ENCODE measurements at regions not wholly inside any gene's neighbourhood (a gene's known extent, or its start where the extent isn't known, plus 50 kb on each side); places are given as distances from the start of the nearest gene placed in this dataset.
"Not testable (repeated sequence)": the region's sequence is repeated elsewhere in the genome, so short reads cannot be mapped to it uniquely, and the experiment has no call there.

GRCh38 chr4:177127658-177128057, 182.0 kb upstream of the NEIL3 start:
- no peak for DNase-seq
- intact Hi-C loops (cut with DNase I) = no loop called here

GRCh38 chr4:177128306-177128705, 181.4 kb upstream of the NEIL3 start:
- DNase-seq = no peak
- intact Hi-C loops (cut with DNase I) = no loop called here

GRCh38 chr4:177131736-177132135, 177.9 kb upstream of the NEIL3 start:
- intact Hi-C loops (cut with DNase I) = no loop called here
- no peak for DNase-seq

DNA sequence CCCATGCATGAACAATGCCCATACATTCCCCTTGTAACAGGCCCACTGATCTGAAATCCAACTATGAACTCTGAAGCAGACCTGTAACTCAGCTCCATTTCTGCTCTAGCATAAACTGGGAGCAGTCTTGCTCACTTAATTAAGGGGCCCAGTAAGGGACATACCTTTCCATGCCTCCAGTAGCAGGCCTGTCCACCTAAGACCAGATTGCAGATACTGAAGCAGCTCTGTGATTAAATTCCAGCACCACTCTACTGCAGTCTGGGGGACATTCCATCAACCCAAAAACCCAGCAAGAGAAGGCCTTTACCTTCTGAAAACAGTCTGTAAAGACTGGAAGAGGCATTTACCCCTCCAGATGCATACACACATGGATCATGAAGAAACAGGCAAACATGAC, 162.0 kb upstream of the NEIL3 start:
- intact Hi-C loops (cut with DNase I) = no loop called here
- no peak for DNase-seq

DNA sequence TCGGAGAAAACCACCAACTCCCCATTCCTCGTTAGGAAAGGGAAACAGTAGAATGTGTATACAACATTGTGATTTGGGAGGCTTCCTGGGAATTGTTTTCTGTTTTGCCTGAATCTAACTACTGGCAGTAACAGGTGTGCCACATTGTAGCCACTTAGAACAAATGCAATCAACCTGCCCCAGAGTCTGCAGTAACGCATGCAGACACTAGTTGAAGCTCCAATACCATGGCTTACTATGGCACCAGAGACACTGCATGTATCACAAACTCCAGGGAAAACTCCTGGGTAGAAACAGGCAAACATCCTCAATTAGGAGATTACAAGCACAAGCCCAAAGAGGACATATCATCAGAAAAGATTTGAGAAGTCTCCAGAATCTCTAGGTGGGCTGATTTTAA, 154.2 kb upstream of the NEIL3 start:
- DNase-seq = no peak
- intact Hi-C loops (cut with DNase I) = no loop called here

DNA sequence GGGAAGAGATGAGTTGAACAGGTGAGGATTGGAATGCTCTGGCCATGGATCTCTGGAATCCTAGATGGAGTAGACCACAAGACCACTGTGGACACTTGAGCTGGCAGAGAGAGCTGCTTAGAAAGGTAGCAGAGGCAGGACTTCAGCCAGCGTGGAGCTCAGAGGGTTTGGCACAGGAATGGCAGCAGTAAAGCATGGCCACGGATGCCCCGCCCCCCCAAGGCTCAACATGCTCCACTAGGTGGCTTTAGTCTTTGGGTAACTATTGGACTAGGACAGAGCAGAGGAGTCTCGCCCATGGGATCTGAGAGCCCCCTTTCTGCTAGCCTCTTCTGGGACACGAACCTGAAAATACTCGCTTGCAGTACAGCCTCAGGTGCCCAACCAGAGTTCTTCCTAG, 150.1 kb upstream of the NEIL3 start:
- intact Hi-C loops (cut with DNase I) = no loop called here
- DNase-seq = no peak

DNA sequence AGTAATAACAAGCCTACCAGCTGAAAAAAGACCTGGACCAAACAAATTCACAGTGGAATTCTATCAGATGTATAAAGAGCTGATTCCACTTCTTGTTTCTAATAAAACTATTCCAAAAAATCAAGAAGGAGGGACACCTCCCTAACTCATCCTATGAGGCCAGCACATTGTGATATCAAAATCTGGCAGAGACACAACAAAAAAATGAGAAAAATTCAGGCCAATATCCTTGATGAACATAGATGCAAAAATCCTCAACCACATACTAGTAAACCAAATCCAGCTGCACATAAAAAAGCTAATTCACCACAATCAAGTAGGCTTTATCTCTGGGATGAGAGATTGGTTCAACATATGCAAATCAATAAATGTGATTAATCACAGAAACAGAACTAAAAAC, 147.9 kb upstream of the NEIL3 start:
- intact Hi-C loops (cut with DNase I) = no loop called here
- DNase-seq = no peak

DNA sequence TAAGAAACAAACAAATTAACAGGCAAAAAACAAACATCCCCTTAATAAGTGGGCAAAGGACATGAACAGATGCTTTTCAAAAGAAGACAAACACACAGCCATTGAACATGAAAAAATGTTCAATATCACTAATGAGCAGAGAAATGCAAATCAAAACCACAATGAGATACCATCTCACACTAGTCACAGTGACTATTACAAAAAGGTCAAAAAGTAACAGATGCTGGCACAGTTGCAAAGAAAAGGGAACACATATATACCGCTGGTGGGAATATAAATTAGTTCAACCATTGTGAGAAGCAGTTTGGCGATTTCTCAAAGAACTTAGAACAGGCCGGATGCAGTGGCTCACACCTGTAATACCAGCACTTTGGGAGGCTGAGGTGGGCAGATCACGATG, 146.1 kb upstream of the NEIL3 start:
- intact Hi-C loops (cut with DNase I) = no loop called here

DNA sequence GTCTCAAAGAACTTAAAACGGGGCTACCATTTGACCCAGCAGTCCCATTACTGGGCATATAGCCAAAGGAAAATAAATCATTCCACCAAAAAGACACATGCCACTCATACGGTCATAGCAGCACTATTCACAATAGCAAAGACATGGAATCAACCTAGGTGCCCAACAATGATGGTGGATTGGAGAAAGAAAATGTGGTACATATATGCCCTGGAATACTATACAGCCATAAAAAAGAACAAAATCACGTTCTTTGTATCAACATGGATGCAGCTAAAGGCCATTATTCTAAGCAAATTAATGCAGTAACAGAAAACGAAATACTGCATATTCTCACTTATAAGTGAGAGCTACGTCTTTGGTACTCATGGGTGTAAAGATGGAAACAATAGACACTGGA, 138.1 kb upstream of the NEIL3 start:
- intact Hi-C loops (cut with DNase I) = no loop called here
- no peak for DNase-seq

More for the DNA sequence above, 146.1 kb upstream of the NEIL3 start:
- DNase-seq = no peak

DNA sequence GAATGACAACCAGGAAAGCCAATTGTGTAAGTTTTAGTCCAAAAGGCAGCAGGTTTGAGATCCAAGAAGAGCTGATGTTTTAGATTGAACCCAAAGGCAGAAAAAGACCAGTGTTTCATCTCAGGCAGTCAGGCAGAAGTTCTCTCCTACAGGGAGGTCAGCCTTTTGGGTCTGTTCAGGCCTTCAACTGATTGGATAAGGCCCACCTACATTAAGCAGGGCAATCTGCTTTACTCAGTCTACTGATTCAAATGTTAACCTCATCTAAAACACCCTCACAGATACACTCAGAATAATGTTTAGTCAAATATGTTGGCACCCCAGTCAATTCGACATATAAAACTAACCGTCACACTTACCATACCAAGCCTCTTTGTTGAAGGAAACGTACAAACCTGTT, 134.2 kb upstream of the NEIL3 start:
- intact Hi-C loops (cut with DNase I) = no loop called here

GRCh38 chr4:177177541-177178081, 132.1 kb upstream of the NEIL3 start:
- intact Hi-C loops (cut with DNase I) = no loop called here
- DNase-seq = no peak

More for the DNA sequence above, 134.2 kb upstream of the NEIL3 start:
- DNase-seq = no peak

GRCh38 chr4:177178246-177178645, 131.4 kb upstream of the NEIL3 start:
- intact Hi-C loops (cut with DNase I) = no loop called here
- no peak for DNase-seq

DNA sequence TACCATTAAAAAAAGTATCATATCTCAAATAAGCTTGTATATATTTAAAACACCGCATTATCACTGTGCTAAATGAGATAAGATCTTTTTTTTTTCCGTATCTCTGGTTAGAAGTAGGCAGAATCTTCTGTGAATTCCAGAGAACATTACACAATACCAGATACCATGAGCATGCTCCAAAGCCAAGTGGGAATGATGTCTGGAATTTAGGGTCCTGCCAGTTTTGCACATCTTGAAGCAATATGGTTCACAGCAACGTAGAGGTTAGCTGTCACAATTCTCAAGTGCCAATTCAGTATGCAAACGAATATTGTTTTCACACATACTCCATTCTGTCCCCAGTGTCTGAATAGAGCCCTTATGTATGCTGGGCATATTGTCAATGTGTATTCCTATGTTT, 127.5 kb upstream of the NEIL3 start:
- DNase-seq = no peak
- intact Hi-C loops (cut with DNase I) = no loop called here

GRCh38 chr4:177182728-177183127, 126.9 kb upstream of the NEIL3 start:
- intact Hi-C loops (cut with DNase I) = no loop called here
- no peak for DNase-seq

GRCh38 chr4:177185151-177185550, 124.5 kb upstream of the NEIL3 start:
- DNase-seq = no peak
- intact Hi-C loops (cut with DNase I) = no loop called here

DNA sequence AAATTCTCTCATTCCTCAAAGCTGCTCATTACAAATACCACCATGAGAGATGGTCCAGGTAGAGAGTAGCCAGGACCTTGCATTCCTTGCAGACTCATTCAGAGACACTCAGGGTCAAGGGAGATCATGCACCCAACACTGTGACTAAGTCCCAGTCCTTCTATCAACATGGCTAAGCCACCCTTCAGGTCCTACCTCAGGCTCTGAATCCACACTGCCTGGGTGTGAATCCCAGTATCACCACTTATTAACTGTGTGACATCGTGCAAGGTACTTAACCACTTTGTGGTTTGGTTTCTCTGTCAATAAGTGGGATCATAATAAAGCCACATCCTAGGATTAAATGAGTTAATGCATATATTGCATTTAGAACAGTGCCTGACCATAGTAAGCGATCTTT, 124.1 kb upstream of the NEIL3 start:
- no peak for DNase-seq
- intact Hi-C loops (cut with DNase I) = no loop called here

DNA sequence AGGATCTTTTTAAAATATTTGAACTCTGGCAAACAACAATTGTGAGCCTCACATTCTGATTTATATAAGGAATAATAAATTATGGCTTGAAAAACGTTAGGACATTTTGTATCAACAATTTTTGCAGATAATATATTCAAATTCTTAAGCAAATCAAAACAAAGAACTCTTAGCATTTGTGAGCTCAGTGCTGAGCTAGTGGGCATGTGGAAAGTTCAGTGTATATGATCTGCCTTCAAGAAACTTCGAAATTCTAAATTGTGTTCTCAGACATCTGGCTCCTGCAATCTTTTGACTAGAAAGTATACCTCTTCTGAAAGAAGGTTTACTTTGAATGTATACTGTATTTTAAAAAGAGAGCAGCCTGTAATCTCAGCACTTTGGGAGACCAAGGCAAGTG, 122.3 kb upstream of the NEIL3 start:
- DNase-seq = no peak
- intact Hi-C loops (cut with DNase I) = no loop called here

GRCh38 chr4:177190995-177191580, 118.6 kb upstream of the NEIL3 start:
- DNase-seq = no peak
- intact Hi-C loops (cut with DNase I) = no loop called here

DNA sequence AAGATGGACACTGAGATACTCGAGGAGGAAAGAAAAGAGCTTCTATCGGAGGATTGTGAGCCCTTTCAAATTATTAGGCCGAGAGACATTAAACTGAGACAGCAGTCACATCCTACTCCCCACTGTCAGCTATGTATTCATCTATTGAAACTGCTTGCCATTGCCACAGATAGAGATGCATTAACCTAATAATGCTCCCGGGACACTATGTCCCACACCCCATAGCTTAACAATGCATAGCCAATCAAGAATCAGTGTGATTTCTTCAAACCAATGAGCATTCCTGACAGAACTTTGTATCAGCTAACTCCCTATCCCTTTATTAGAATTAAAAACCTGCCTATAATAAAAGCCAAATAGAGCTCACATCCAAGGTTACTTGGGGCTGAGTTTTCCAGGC, 118.1 kb upstream of the NEIL3 start:
- DNase-seq = no peak
- intact Hi-C loops (cut with DNase I) = no loop called here

DNA sequence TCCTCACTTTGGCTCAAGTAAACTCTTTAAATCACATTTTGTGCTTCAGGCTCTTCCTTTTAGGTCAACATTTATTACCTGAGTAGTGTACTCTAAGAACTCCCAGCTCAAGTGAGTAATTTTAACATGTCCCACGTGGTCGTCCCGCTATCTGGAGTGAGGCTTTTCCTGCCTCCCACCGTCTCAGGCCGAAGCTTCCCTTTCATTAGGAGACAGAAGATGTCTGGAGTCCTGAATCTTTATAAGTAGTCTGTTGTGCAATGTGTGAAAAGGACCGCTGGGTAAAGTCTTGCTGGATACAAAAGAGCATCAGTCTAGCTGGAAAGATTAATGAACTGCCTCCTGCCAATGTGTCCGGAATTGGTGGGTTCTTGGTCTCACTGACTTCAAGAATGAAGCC, 117.7 kb upstream of the NEIL3 start:
- no peak for DNase-seq
- intact Hi-C loops (cut with DNase I) = no loop called here

DNA sequence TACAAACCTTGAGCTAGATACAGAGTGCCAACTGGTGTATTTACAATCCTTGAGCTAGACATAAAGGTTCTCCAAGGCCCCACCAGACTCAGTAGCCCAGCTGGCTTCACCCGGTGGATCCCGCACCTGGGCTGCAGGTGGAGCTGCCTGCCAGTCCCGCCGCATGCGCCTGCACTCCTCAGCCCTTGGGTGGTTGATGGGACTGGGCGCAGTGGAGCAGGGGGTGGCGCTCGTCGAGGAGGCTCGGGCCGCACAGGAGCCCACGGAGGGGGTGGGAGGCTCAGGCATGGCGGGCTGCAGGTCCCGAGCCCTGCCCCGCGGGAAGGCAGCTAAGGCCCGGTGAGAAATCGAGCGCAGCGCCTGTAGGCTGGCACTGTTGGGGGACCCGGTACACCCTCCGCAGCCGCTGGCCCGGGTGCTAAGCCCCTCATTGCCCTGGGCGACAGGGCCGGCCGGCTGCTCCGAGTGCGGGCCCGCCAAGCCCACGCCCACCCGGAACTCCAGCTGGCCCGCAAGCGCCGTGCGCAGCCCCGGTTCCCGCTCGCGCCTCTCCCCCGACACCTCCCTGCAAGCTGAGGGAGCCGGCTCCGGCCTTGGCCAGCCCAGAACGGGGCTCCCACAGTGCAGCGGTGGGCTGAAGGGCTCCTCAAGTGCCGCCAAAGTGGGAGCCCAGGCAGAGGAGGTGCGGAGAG, 116.5 kb upstream of the NEIL3 start:
- DNase-seq; intact Hi-C loops (cut with DNase I): not testable (repeated sequence)

All from head of caudate nucleus (tissue), 42 donors.